Endothelial cell of umbilical vein (primary cell): ENCODE measurements at regions not wholly inside any gene's neighbourhood (a gene's known extent, or its start where the extent isn't known, plus 50 kb on each side); places are given as distances from the start of the nearest gene placed in this dataset.

Experiments used
- BruUV-seq: library from RNA; stranded (reverse); fragments of 400-500 nt; replicated peaks from 2 replicates; lab custom pipeline; 2021; lab: Mats Ljungman, UMichigan
- CTCF ChIA-PET: fragments of 300-600, 350-600 bp; sonication (Branson Sonifier 250); formaldehyde crosslinking; loops from one replicate; lab custom pipeline; 2021; ENCODE audit warnings: antibody characterized with exemption, inconsistent platforms; lab: Charles Lee
- POLR2A ChIA-PET: fragments of 300-600, 350-600 bp; sonication (Branson Sonifier 250); formaldehyde crosslinking; loops from one replicate; lab custom pipeline; 2021; ENCODE audit warnings: antibody characterized with exemption, inconsistent platforms; lab: Charles Lee
- DNase-seq: peaks from one replicate; pipeline ENCODE4 v3.0.0-alpha.2; 2011; ENCODE audit warnings: low read depth, low spot score
- FAIRE-seq: peaks from 2 replicates; lab custom pipeline; 2011; peaks lifted over from hg19 to GRCh38; lab: Jason Lieb, UNC
- H2AFZ ChIP-seq: 2 replicates; pipeline ENCODE4 v1.6.0; 2012; ENCODE audit warnings: low read depth, low read length, control low read depth, inconsistent platforms
- H3K27ac ChIP-seq: 2 replicates; pipeline ENCODE4 v1.5.1; 2011; ENCODE audit warnings: low read depth, mild to moderate bottlenecking, control low read depth, low read length, moderate library complexity; ENCODE audit not compliant: insufficient read depth
- H3K27me3 ChIP-seq, 2 experiments: 2 replicates each; pipeline versions ENCODE4 v1.6.0 to v1.6.1; 2011; ENCODE audit warnings: low read length in 2 of 2, mixed read lengths in 1 of 2; ENCODE audit not compliant: control insufficient read depth in 2 of 2, insufficient read depth in 2 of 2
- H3K36me3 ChIP-seq, 2 experiments: 2 replicates in 1 of 2; 3 replicates in 1 of 2; pipeline ENCODE4 v1.5.1; 2011; ENCODE audit warnings: low read length in 2 of 2, mild to moderate bottlenecking in 1 of 2, moderate library complexity in 1 of 2; ENCODE audit not compliant: control insufficient read depth in 2 of 2, insufficient read depth in 2 of 2; ENCODE audit errors: extremely low read depth in 1 of 2
- H3K4me1 ChIP-seq: 3 replicates; pipeline ENCODE4 v1.5.1; 2011; ENCODE audit warnings: mild to moderate bottlenecking, low read length; ENCODE audit not compliant: control insufficient read depth, insufficient read depth; ENCODE audit errors: extremely low read depth
- H3K4me2 ChIP-seq: 2 replicates; pipeline ENCODE4 v1.6.1; 2011; ENCODE audit warnings: low read length, control low read depth, mixed read lengths; ENCODE audit not compliant: insufficient read depth
- H3K4me3 ChIP-seq, 3 experiments: fragments of 200-600 bp in 1 of 3; sonication (generic), shearing (Covaris generic) in 1 of 3; replicated peaks in 1 of 3; 2 replicates each; pipeline ENCODE4 v1.5.1; 2011 to 2016; ENCODE audit warnings: control low read depth in 3 of 3, low read length in 3 of 3, mild to moderate bottlenecking in 2 of 3, inconsistent platforms in 1 of 3, low read depth in 1 of 3, moderate library complexity in 1 of 3; ENCODE audit not compliant: insufficient read depth in 1 of 3
- H3K79me2 ChIP-seq: 2 replicates; pipeline ENCODE4 v1.6.0; 2012; ENCODE audit warnings: low read length, inconsistent platforms; ENCODE audit not compliant: control insufficient read depth, insufficient read depth
- H3K9ac ChIP-seq: replicated peaks from 2 replicates; pipeline ENCODE3; 2011; ENCODE audit warnings: low read length, control low read depth; ENCODE audit not compliant: insufficient read depth; ENCODE audit errors: extremely low read depth
- H3K9me1 ChIP-seq: replicated peaks from 3 replicates; pipeline ENCODE4 v1.6.0; 2011; ENCODE audit warnings: mild to moderate bottlenecking, low read length; ENCODE audit not compliant: control insufficient read depth, insufficient read depth; ENCODE audit errors: extremely low read depth
- H3K9me3 ChIP-seq: replicated peaks from 2 replicates; pipeline ENCODE4 v1.5.1; 2012; ENCODE audit warnings: low read length, inconsistent platforms; ENCODE audit not compliant: control insufficient read depth, insufficient read depth
- H4K20me1 ChIP-seq: replicated peaks from 2 replicates; pipeline ENCODE3; 2011; ENCODE audit warnings: mild to moderate bottlenecking, low read length; ENCODE audit not compliant: control insufficient read depth, insufficient read depth; ENCODE audit errors: extremely low read depth
- CTCF ChIP-seq, 2 donors: IDR thresholded peaks; 1 replicate in 1 of 2; 2 replicates in 1 of 2; pipeline ENCODE4 v1.5.1; 2011; ENCODE audit warnings: low read length in 2 of 2, mild to moderate bottlenecking in 2 of 2, moderate library complexity in 2 of 2, control low read depth in 1 of 2, inconsistent platforms in 1 of 2, low read depth in 1 of 2; ENCODE audit not compliant: insufficient read depth in 1 of 2; ENCODE audit errors: extremely low read depth in 1 of 2
- EZH2 ChIP-seq: IDR thresholded peaks from 2 replicates; pipeline ENCODE4 v1.6.1; 2012; ENCODE audit warnings: borderline replicate concordance, low read depth, mild to moderate bottlenecking, moderate library complexity, low read length, inconsistent platforms; ENCODE audit not compliant: severe bottlenecking
- FOS ChIP-seq: IDR thresholded peaks from 2 replicates; pipeline ENCODE4 v1.6.1; 2011; ENCODE audit warnings: mild to moderate bottlenecking, low read length, moderate library complexity, borderline replicate concordance; ENCODE audit not compliant: insufficient read depth
- GATA2 ChIP-seq: IDR thresholded peaks from 2 replicates; pipeline ENCODE4 v1.7.0; 2011; ENCODE audit warnings: low read depth, mild to moderate bottlenecking, moderate library complexity, mixed read lengths, low read length; ENCODE audit not compliant: insufficient read length, insufficient read depth
- JUN ChIP-seq: IDR thresholded peaks from 2 replicates; pipeline ENCODE4 v1.6.1; 2011; ENCODE audit warnings: borderline replicate concordance, low read depth; ENCODE audit not compliant: insufficient read length, insufficient read depth
- MAX ChIP-seq: IDR thresholded peaks from 2 replicates; pipeline ENCODE4 v1.6.1; 2011; ENCODE audit not compliant: insufficient read depth, insufficient read length
- MYC ChIP-seq: IDR thresholded peaks from one replicate; pipeline ENCODE4 v1.6.1; 2011; ENCODE audit warnings: mild to moderate bottlenecking, low read depth, low read length
- POLR2A ChIP-seq: IDR thresholded peaks from 2 replicates; pipeline ENCODE4 v1.6.1; 2012; ENCODE audit warnings: low read depth, mild to moderate bottlenecking, control low read depth, low read length
- POLR2AphosphoS5 ChIP-seq: IDR thresholded peaks from 2 replicates; pipeline ENCODE4 v1.6.1; 2012; ENCODE audit warnings: low read depth, mild to moderate bottlenecking, control low read depth, low read length, moderate library complexity; ENCODE audit not compliant: insufficient read depth
- dilution Hi-C: fragments of 300-500 bp; cut with MboI; formaldehyde crosslinking; loops from one replicate; pipeline ENCODE4 v1.15.0; 2019; ENCODE audit warnings: low sequenced_read_pairs; ENCODE audit not compliant: extremely low pct_ligation_motif_present
- intact Hi-C: fragments of 100-400 bp; cut with micrococcal nuclease; formaldehyde crosslinking; loops from one replicate; pipeline ENCODE4 v1.10.0; 2022

GRCh38 chr3:81861593-81861992 lies 100.1 kb upstream of the GBE1 start:
- FAIRE-seq (no peak), DNase-seq (no peak)
- POLR2A ChIA-PET = no interaction called here
- Histone ChIP-seq H3K4me1 (peaks cover 4% of the 10 kb centered on the region), H3K27me3 (no peaks in the 10 kb centered on the region), H4K20me1 (no peaks in the 10 kb centered on the region), H3K9me1 (no peaks in the 10 kb centered on the region), H2AFZ (no peak overlapping the region), H3K36me3 (no peaks in the 10 kb centered on the region), H3K27ac (no peak overlapping the region), H3K4me3 (no peak overlapping the region), H3K9me3 (no peaks in the 10 kb centered on the region), H3K9ac (no peak overlapping the region), H3K79me2 (no peaks in the 10 kb centered on the region), H3K4me2 (no peak overlapping the region)
- intact Hi-C loops (no loop called here), dilution Hi-C loops (no loop called here)
- TF ChIP-seq MAX (no peak), GATA2 (no peak), POLR2A (no peak), FOS (no peak), EZH2 (no peak)
- no TSS peak for BruUV-seq
- CTCF ChIA-PET = interaction anchor here (1.4 kb wide), 1 partner anchor 11 kb away, joined by 5 read pairs; no protein-coding TSS in a partner anchor

- dilution Hi-C loops = no loop called here
- H3K4me2 ChIP-seq = no peak overlapping the region
- CTCF ChIA-PET = no interaction called here
- no peaks in the 10 kb centered on the region for H3K9me1 ChIP-seq
- no peak overlapping the region for H3K4me3 ChIP-seq
- H3K4me1 ChIP-seq = peaks cover 4% of the 10 kb centered on the region
- H3K79me2 ChIP-seq = no peaks in the 10 kb centered on the region
- no TSS peak for BruUV-seq
- no peak overlapping the region for H2AFZ ChIP-seq
- H3K9ac ChIP-seq = no peak overlapping the region
- FAIRE-seq (no peak), DNase-seq (no peak)
- POLR2A ChIA-PET = no interaction called here
- TF ChIP-seq EZH2 (no peak), JUN (no peak), CTCF (IDR thresholded peaks at IDR 0.05; ENCODE audit: extremely low read depth in 1 of 2, insufficient read depth in 1 of 2, low read depth in 1 of 2, low read length in 2 of 2) (no peak), FOS (no peak), POLR2AphosphoS5 (no peak), MAX (no peak), GATA2 (no peak), POLR2A (no peak), MYC (no peak)
- no peak overlapping the region for H3K27ac ChIP-seq
- H4K20me1 ChIP-seq = no peaks in the 10 kb centered on the region
- intact Hi-C loops = no loop called here
- no peaks in the 10 kb centered on the region for H3K27me3 ChIP-seq
- no peaks in the 10 kb centered on the region for H3K9me3 ChIP-seq
- no peaks in the 10 kb centered on the region for H3K36me3 ChIP-seq
Measured at GRCh38 chr3:81859524-81859923, 98.1 kb upstream of the GBE1 start.
